ENCODE measurements at regions not wholly inside any gene's neighbourhood (a gene's known extent, or its start where the extent isn't known, plus 50 kb on each side); places are given as distances from the start of the nearest gene placed in this dataset.
"Not testable (repeated sequence)": the region's sequence is repeated elsewhere in the genome, so short reads cannot be mapped to it uniquely, and the experiment has no call there.

GRCh38 chr20:60785785-60786184, 466.3 kb upstream of the CDH4 start:
- no peak for DNase-seq

GRCh38 chr20:60786686-60787217, 465.3 kb upstream of the CDH4 start:
- no peak for DNase-seq

GRCh38 chr20:60787276-60787675, 464.8 kb upstream of the CDH4 start:
- DNase-seq, result no peak

GRCh38 chr20:60788070-60788469, 464.0 kb upstream of the CDH4 start:
- no peak for DNase-seq

GRCh38 chr20:60789399-60789798, 462.7 kb upstream of the CDH4 start:
- no peak for DNase-seq

- not testable (repeated sequence) for DNase-seq
These were observed 461.7 kb upstream of the CDH4 start for GRCh38 chr20:60790339-60790738.

GRCh38 chr20:60791823-60792222, 460.2 kb upstream of the CDH4 start:
- DNase-seq, result no peak

- DNase-seq, result no peak
These were observed 459.1 kb upstream of the CDH4 start for GRCh38 chr20:60792941-60793340.

- no peak for DNase-seq
These were observed 457.4 kb upstream of the CDH4 start for GRCh38 chr20:60794674-60795073.

GRCh38 chr20:60795651-60796050, 456.4 kb upstream of the CDH4 start:
- DNase-seq, result no peak

GRCh38 chr20:60800185-60800584, 451.9 kb upstream of the CDH4 start:
- no peak for DNase-seq

- DNase-seq, result no peak
These were observed 449.4 kb upstream of the CDH4 start for GRCh38 chr20:60802676-60803075.

- DNase-seq, result no peak
These were observed 448.6 kb upstream of the CDH4 start for GRCh38 chr20:60803335-60804055.

GRCh38 chr20:60804240-60804917, 447.7 kb upstream of the CDH4 start:
- no peak for DNase-seq

- no peak for DNase-seq
These were observed 447.0 kb upstream of the CDH4 start for GRCh38 chr20:60804918-60805630.

- no peak for DNase-seq
These were observed 445.7 kb upstream of the CDH4 start for GRCh38 chr20:60806354-60806753.

- no peak for DNase-seq
These were observed 445.2 kb upstream of the CDH4 start for GRCh38 chr20:60806824-60807223.

- DNase-seq, result no peak
These were observed 443.9 kb upstream of the CDH4 start for GRCh38 chr20:60808003-60808672.

GRCh38 chr20:60808701-60809100, 443.4 kb upstream of the CDH4 start:
- DNase-seq, result no peak

GRCh38 chr20:60810561-60810960, 441.5 kb upstream of the CDH4 start:
- no peak for DNase-seq

- no peak for DNase-seq
These were observed 439.5 kb upstream of the CDH4 start for GRCh38 chr20:60812561-60812960.

- no peak for DNase-seq
These were observed 439.0 kb upstream of the CDH4 start for GRCh38 chr20:60813066-60813465.

GRCh38 chr20:60815656-60816055, 436.4 kb upstream of the CDH4 start:
- DNase-seq, result no peak
